IPS DF 4.7 (cell line): ENCODE measurements at regions not wholly inside any gene's neighbourhood (a gene's known extent, or its start where the extent isn't known, plus 50 kb on each side); places are given as distances from the start of the nearest gene placed in this dataset.

Experiments
- DNase-seq: peaks from one replicate; pipeline ENCODE4 v3.0.0-alpha.2; 2013; ENCODE audit warnings: low spot score; ENCODE audit errors: extremely low read depth

DNA sequence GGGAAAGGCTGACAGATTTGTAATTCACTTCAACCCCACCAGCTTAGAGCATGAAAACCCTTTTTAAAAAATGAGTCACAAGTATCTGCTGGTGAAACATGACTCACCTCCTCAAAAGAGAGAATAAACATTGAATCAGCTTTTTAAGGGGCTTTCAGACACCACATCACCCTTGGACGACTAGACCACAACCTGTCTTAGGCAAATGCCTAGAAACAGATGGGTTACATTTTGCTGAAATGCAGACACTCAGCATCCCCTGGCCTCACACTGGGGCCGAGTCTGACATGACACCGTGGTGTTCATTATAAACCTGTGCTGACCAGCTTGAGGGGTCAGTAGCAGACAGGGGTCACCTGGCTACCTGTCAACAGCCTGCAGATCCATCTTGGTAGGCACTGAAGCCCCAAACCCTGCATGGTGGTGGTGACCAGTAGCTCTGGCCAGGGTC, 175.3 kb upstream of the CST7 start:
- no peak for DNase-seq

- DNase-seq, result no peak
Measured at GRCh38 chr20:24775966-24776365, 173.1 kb upstream of the CST7 start.

DNA sequence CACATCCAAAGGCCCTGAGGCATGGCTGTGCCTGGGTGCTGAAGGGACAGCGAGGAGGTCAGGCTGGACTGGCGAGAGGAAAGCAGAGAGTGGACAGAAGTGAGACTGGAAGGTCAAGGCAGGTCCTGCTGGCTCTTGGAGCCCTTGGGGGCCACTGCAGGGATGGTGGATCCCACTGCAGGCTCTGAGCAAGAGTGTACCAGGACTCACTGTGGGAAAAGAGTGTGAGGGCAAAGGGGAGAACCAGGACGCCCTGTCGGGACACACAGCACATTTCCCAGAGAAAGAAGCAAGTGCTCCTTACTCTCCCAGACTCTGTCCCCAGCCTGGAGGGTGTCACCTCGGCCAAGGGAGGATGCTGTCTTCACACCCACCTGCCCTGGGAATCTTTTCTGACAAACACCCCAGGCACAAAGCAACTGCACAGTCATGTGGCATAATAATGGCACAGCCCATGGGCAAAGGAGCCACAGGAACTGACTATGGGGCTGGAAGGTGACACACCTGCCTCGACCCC, 172.3 kb upstream of the CST7 start:
- no peak for DNase-seq

DNA sequence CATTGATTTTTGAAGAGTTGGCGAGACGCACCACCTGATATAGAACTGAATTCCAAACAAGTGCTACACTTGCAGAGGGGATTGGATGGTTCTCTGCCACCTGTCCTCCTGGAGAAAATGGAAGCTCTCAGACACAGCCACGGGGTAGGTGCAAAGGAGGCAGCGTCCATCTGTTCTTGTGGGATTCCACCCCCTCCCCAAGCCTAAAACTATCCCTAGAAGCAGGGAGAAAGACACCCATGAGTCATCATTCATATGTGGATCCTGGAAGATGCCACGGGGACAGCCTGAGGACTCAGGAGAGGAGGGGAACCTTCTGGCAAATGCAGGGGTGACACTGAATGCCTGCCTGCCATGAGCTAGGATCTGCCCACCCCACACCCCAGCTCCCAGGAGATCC, 171.3 kb upstream of the CST7 start:
- DNase-seq, result no peak

DNA sequence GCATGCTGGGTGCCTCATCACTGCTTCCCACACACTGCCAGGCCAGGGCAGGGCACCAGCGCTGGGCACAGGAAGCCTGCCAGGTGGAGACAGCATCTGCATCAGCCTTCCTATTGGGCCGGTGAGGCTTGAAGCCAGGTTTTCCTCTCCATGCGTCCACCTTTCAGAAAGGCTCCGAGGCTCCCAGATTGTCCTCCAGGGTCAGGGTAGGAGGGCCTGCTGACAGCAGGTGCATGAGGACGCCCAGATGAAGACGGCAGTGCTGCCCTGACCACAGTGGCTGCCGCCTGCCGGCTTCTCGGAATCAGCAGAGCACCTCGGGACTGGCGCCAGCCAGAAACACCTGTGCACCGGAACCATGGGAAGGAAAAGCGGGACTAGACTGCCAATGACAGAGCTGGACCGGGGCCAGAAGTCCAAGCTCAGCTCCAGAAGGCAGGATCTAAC, 170.5 kb upstream of the CST7 start:
- DNase-seq, result no peak

GRCh38 chr20:24779131-24779530, 169.9 kb upstream of the CST7 start:
- no peak for DNase-seq

- no peak for DNase-seq
Measured at GRCh38 chr20:24779946-24780345, 169.1 kb upstream of the CST7 start.

DNA sequence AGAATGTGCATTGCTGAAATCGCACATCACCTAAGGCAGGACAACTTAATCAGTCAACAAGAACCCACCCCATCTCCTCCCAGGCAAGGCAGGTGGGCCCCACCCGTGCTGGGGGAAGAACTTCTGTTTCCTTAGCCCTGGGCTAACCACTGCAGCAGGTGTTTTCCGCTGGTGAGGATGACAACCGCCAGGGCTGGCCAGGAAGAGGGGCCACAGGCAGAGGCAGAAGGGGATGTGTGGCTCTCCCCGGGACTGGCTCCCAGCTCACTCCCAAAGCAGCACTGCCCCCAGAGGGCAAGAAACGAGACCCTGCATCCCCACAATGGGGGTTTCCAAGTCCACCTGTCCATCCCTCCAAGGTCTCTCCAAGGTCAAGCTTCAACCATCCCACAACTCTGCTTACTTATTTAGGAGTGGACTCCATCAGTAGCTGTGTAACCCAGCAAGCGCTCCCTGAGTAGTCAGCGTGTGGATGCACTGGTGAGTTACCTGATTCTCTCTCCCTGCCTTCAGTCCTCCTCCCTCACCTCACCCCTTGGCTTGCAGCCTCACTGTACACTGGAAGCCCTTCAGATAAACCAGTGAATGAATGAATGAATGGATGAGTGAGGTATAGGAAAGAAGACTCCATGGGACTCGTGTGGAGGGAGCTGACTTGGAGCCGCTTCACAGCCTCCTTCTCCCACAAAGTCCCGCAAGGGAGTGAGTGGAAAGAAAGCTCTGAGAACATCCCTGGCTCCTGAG, 168.2 kb upstream of the CST7 start:
- DNase-seq, result no peak

DNA sequence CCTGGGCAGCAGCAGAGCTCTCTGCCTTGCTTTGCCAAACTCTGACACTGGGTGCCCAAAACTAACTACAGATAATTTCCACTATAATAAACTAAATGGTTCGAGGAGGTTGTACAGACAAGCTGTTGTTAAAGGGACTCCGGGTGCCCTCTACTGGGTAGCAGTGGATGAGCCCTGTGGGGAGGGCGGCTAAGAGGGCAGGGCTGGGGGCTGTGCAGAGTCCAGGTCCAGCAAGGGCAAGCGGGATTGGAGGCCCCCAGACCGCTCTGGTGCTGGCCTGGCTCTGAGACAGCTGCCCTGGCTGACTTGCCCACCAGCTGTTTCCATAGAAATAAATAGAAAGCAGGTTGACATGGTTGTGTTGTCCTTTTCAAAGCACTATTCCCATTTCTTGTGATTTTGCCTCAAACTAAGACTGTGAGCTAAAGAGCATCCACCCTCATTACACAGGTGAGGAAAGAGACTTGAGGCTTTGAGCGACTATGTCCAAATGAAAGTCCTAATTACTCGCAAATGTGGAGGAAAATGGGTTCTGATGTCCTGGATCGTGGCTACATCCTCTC, 167.6 kb upstream of the CST7 start:
- no peak for DNase-seq

DNA sequence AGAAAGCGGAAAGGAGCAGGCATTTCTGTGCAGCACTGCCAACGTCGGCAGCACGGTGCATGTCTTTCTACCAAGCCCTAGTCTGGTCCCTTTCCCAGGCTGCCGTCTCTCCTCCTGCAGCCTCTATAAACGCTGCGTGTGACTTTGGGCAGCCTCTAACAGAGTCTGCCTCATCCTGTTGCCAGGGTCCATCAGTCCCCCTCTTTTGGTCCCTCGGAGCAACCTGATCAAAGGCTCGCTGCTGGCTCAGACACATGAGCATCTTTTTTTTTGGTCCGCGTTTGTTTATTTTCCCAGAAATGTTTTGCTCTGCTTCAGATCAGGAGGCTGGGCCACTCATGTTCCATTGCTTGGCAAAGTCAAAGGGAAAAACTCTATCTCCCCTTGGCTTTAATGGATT, 166.8 kb upstream of the CST7 start:
- no peak for DNase-seq

- no peak for DNase-seq
Measured at GRCh38 chr20:24782801-24783630, 166.1 kb upstream of the CST7 start.

GRCh38 chr20:24783631-24784492, 165.2 kb upstream of the CST7 start:
- DNase-seq, result peak; percentile 25

DNA sequence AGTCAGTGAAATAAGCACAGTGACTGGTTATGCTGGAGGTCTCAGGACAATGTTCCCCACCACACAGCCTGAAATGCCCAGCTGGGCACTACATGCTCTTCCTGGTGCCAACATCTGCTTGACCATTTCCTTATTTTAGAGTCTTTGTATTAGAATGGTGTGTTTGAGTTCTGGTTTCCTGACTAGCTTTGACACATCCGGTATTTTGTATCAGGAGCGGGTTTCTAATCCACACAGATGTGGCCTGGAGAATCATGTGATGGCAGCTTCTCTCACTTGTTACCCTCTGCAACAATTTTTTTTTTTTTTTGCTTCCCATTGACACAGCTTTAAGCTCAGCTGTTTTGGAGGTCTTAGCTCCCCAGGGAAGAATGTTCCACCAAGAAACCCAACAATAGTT, 164.5 kb upstream of the CST7 start:
- no peak for DNase-seq

DNA sequence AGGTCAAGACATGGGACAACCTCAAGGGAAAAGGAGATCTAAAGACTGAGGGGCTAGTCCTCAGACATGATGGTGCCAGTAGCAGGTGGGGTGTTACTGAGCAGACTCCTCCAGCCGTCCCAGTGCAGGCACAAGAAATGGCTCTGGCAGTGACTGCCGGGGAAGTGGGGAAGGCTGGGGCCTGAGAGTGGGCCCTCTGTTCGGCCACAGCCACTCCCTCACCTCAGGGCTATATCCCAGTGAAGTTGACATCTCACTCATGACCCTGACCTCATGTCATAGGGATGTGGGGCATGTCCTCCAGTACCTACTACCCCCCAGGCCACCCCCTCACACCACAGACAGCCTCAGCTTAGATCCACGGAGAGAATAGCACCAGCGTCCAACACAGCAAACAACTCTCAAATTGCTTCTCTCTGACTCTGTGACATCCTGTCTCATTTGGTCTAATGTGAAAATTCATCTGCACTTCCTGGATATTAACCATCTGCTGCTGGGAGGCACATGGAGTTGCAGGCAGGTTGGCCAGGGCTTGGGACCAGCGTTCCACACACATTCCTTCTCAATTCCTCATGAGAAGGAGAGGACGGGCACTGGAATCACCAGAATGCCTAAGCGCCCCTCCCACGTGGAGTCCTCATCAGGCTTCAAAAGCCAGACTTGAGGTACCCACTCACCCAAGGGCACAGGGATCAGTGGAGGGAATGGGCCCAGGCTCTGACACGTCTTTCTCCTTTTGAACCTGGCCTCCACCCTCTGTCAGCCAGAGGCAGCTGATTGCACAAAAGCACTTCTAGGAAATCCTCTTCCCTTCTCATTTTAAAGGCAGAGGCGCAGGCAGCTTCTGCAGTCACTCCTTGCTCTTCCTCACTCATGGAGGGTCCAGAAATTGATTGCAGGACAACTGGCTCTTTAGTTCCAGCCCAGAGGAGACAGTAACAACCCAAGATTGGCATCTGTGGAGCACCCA, 163.6 kb upstream of the CST7 start:
- no peak for DNase-seq

DNA sequence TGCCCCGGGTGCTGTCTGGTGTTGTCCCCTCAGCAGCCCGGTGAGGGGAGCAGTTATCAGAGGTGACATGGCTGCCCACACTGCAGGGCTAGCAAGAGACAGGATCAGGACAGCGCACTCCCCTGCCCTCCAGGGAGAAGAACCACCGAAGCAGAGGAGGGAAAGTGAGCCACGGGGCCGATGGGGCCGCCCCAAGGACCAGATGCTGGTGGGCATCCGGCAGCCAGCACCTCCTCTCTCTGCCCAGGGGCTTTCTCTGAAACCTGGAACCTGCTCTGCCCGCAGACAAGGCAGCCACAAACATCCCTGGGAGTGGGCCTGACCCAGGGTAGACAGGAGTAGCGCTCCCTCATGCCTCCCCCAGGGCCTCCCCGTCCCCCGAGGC, 163.0 kb upstream of the CST7 start:
- DNase-seq, result no peak

DNA sequence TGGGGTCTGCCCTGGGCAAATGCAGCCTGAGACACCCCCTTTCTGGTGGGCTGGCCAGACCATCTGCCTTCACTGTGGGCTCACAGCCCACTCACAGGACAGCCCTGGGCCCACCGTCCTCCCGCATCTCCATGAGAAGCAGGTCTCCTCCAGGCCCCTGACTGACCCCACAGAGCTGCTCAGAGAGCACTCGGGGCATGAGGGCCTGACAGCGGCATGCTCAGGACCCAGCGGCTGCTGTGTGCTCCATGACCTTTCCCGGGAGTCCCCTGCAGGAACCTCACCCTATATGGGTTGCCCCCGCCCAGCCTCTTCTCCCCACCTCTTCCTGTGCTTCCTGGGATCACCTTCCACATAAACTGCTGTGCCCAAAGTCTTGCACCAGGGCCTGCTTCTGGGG, 162.4 kb upstream of the CST7 start:
- DNase-seq, result no peak

DNA sequence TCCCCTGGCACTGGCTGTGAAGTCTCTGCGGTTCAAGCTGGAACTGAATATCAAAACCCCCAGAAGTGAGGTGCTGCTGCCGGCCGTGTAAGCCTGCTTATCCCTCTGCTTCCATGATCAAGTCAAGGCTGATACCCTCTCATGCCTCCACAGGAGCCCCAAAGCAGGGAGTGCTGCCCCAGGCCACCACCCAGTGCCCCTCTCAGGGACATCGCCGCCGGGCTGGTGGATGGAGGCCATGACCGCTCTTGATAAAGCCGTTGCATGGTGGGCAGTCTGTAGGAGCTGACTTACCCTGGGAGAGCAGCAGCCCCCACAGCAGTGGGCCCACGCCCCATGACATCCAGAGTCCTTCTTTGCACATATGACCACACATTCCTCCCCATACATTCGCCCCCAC, 162.0 kb upstream of the CST7 start:
- no peak for DNase-seq

GRCh38 chr20:24787621-24788020, 161.4 kb upstream of the CST7 start:
- DNase-seq, result no peak

DNA sequence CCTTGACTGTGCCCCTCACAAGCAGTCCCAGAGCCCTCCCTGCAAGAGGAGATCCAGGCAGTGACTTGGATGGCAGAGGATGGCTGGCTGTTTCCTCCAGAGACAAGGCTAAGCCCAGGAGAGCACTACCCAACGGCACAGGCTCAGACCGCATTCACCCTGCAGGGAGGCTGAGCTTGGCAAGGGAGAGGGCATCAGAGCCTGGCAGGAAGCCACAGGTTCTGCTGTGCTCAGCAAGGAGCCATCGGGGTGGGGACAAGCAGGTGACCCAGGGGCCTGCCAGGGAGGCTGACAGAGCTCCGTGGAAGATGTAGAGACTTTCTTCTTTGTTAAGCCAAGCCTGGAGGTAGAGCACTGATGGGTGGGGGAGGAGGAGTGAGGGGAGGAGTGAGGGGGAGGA, 159.2 kb upstream of the CST7 start:
- no peak for DNase-seq

GRCh38 chr20:24790746-24791283, 158.3 kb upstream of the CST7 start:
- no peak for DNase-seq
